HG02943 (cell line): ENCODE measurements at regions not wholly inside any gene's neighbourhood (a gene's known extent, or its start where the extent isn't known, plus 50 kb on each side); places are given as distances from the start of the nearest gene placed in this dataset.
"Not testable (repeated sequence)": the region's sequence is repeated elsewhere in the genome, so short reads cannot be mapped to it uniquely, and the experiment has no call there.

Source experiments
- ATAC-seq: cut with Tn5 transposase; IDR thresholded peaks from one replicate; pipeline ENCODE4 v1.9.1; 2021; ENCODE audit warnings: mild to moderate bottlenecking, low read depth, moderate library complexity; ENCODE audit not compliant: unreplicated experiment

DNA sequence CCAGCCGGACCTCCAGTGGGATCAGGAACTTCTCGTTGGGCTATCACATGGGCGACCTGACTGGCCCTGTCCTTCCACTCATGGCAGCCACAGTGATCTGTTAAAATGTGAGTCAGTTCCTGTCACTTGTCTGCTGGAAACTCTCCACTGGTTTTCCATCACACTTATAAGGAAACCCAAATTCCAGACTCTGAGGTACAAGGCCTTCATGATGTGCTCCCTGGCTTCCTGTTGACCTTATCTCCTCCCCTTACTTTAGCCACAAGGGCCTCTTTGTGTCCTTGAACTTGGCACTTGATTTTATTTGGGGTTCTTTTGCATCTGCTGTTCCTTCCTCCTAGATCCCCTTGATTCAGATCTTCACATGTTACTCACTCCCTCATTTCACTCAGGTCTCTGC, 96.8 kb downstream of the TENT5C start:
- no peak for ATAC-seq

- ATAC-seq, result no peak
These were observed 101.5 kb downstream of the TENT5C start for GRCh38 chr1:117707371-117707770.

GRCh38 chr1:117708323-117709248, 102.7 kb downstream of the TENT5C start:
- ATAC-seq, result no peak

DNA sequence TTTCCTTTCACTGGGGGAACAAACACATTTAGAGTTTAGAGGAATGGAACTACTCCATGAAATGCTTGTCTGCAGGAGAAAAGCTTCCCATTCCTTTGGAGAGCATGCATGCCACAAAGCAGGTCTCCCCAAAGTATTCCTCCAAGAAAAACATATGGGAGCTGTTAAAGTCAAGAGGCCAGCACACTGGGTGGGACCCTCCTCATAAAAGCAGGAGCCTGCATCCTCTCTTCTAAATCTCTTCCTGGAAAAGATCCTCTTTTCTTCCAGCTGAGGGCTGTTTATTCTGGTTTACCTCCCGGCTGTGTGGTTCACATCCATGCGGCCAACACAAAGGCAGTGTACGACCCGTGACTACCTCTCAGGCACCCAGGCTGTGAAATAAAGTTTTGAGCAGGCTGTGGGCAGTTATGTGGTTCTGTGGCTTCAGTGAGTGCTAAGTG, 103.4 kb downstream of the TENT5C start:
- ATAC-seq, result no peak

GRCh38 chr1:117710710-117711109, 104.9 kb downstream of the TENT5C start:
- ATAC-seq, result no peak

- no peak for ATAC-seq
These were observed 106.8 kb downstream of the TENT5C start for GRCh38 chr1:117712621-117713020.

DNA sequence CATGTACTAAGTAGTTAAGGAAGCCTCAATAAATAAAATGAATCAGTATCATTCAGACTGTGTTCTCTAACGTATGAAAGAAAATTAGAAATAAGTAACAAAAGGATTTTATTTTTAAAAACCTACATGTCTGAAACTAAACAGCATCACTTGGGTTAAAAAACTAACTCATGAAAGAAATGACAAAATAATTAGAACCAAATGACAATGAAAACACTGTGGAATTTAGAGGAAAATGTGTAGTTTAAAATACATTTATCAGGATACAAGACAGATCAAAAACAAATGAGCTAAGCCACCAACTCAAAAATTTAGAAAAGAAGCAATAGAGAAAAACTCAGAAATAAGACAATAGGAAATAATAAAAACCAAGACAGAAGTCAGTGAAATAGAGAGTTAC, 108.7 kb downstream of the TENT5C start:
- no peak for ATAC-seq

DNA sequence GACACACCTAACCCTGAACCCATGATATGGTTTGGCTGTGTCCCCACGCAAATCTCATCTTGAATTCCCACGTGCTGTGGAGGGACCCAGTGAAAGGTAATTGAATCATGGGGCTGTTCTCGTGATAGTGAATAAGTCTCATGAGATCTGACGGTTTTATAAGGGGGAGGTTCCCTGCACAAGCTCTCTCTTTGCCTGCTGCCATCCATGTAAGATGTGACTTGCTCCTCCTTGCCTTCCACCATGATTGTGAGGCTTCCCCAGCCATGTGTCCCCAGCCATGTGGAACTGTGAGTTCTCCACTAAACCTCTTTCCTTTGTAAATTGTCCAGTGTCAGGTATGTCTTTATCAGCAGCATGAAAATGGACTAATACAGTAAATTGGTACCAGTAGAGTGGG, 110.2 kb downstream of the TENT5C start:
- ATAC-seq, result not testable (repeated sequence)

GRCh38 chr1:117717980-117718379, 112.1 kb downstream of the TENT5C start:
- not testable (repeated sequence) for ATAC-seq

- ATAC-seq, result not testable (repeated sequence)
These were observed 112.7 kb downstream of the TENT5C start for GRCh38 chr1:117718596-117718995.

GRCh38 chr1:117719004-117719403, 113.2 kb downstream of the TENT5C start:
- ATAC-seq, result no peak

- no peak for ATAC-seq
These were observed 126.4 kb downstream of the TENT5C start for GRCh38 chr1:117732065-117732797.

- no peak for ATAC-seq
These were observed 127.1 kb downstream of the TENT5C start for GRCh38 chr1:117732956-117733355.

GRCh38 chr1:117734403-117734802, 128.6 kb downstream of the TENT5C start:
- no peak for ATAC-seq

DNA sequence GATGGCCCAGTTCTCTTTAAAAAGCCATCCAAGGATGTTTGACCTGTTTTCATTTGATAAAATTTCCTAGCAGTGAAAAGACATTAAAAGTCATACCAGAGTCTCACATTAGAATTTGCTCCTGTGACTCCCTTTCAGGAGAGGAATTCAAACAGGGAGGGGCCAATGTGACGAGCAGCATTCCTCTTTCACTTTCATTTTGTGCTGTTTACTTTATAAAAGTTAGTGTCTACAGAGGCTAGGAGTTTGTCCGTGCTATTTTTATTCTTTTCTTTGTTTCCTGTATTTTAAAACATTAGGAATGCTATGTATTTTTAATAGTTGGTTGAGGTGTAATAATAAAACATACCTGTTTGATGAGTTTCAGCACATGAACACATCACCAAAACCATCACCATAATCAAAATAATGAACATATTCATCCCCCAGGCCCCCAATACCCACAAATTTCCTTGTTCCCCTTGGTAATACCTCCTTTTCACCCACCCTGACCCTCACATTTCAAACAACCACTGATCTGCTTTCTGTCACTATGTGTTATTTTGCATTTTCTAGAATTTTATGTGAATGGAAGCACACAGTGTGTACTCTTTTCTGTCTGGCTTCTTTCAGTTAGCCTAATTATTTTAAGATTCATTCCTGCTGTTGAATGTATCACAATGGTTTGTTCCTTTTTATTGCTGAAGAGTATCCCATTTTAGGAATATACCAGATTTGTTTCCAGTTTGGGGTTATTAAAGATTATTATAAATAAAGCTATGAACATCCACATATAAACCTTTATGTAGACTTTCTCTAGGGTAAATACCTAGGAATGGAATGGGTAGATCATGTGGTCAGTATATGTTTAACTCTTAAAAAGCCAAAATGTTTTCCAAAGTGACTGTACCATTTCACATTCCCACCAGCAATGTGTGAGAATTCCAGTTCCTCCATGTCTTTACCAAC, 129.5 kb downstream of the TENT5C start:
- no peak for ATAC-seq

DNA sequence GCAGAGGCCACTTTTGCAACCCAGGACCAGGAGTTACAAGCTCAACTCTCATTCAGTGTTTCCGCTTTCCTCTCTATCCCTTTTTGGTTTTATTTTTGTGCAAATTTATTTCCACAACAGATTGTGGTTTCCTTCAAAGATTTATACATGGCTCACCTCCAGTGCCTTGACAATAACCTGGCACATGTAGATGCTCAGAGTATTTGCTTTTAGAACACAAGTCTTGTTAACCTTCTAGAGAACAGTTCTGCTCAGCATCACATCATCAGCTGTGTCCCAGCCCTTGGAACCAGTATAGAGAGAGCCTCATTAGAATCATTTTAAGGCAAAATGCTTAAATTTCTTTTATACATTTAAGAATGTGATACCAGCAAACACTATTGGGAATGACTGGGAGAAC, 133.7 kb downstream of the TENT5C start:
- ATAC-seq, result no peak

DNA sequence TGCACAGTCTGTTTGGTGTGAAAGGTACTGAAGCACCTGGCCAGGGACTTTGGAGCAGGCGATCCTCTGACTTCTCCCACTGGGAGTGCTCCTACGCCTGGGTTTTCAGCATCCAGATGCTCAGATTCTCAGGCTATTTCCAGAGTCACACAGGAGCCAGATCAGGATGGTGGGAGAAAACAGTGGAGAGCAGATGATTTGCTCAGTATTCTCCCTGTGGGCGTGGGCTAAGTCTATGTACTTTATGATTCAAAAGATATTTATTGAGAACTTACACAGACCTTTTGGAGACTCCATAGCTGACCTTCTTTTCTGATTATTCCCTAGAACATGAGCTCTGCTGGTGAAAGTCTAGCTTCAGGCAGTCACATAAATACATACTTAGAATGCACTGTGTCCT, 134.6 kb downstream of the TENT5C start:
- ATAC-seq, result no peak

DNA sequence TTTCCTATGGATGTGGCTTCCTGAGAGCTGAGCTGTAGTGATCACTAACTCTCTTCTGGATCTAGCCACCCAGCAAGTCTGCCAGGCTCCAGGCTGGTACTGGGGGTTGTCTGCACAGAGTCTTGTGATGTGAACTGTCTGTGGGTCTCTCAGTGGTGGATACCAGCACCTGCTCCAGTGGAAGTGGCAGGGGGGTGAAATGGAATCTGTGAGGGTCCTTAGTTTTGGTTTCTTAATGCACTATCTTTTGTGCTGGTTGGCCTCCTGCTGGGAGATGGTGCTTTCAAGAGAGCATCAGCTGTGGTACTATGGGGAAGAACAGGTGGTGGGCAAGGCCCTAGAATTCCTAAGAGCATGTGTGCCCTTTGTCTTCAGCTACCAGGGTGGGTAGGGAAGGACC, 140.7 kb downstream of the TENT5C start:
- not testable (repeated sequence) for ATAC-seq

DNA sequence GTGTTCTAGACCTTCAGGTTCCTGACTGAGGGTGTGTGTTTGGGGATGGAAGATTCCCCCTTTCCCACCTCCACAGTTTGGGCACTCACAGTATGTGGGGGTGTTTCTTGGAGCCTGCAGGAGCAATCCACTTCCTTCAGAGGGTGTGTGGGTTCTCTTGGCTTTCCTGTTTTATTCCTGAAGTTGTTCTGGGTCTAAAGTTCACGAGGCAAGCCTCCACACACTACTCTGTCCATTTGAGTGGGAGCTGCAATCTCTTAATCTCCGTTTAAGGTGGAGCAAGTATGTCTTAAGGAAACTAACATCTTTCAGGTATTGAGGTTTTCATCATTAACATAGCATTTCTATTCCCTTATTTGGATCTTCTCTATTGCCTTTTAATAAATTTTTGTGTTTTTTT, 141.8 kb downstream of the TENT5C start:
- ATAC-seq, result no peak

- no peak for ATAC-seq
These were observed 145.5 kb downstream of the TENT5C start for GRCh38 chr1:117751321-117751720.
